WI38 (cell line): ENCODE measurements at regions not wholly inside any gene's neighbourhood (a gene's known extent, or its start where the extent isn't known, plus 50 kb on each side); places are given as distances from the start of the nearest gene placed in this dataset.

ENCODE experiments used
- H3K4me3 ChIP-seq: 2 replicates; pipeline ENCODE4 v1.5.1; 2011; ENCODE audit warnings: low read depth, mild to moderate bottlenecking, control low read depth, low read length
- CTCF ChIP-seq: IDR thresholded peaks from 2 replicates; pipeline ENCODE4 v1.5.1; 2012; ENCODE audit warnings: low read depth, mild to moderate bottlenecking, control low read depth, low read length

- H3K4me3 ChIP-seq: no peak overlapping the region
- TF ChIP-seq CTCF: no peak
These were observed 69.4 kb downstream of the NRN1 start for GRCh38 chr6:5937169-5937909.

- no peak overlapping the region for H3K4me3 ChIP-seq
- TF ChIP-seq CTCF: no peak
These were observed 70.1 kb downstream of the NRN1 start for GRCh38 chr6:5936631-5937030.

- no peak overlapping the region for H3K4me3 ChIP-seq
- TF ChIP-seq CTCF: no peak
These were observed 70.6 kb downstream of the NRN1 start for GRCh38 chr6:5936140-5936539.

GRCh38 chr6:5930968-5931367 is 75.8 kb downstream of the NRN1 start:
- no peak for TF ChIP-seq CTCF
- no peak overlapping the region for H3K4me3 ChIP-seq

- no peak overlapping the region for H3K4me3 ChIP-seq
- TF ChIP-seq CTCF: no peak
These were observed 76.5 kb downstream of the NRN1 start for GRCh38 chr6:5930143-5930770.

- no peak for TF ChIP-seq CTCF
- no peak overlapping the region for H3K4me3 ChIP-seq
These were observed 82.9 kb downstream of the NRN1 start for GRCh38 chr6:5923840-5924239.

- no peak overlapping the region for H3K4me3 ChIP-seq
- TF ChIP-seq CTCF: no peak
These were observed 84.5 kb downstream of the NRN1 start for GRCh38 chr6:5922230-5922629.
